ENCODE measurements at regions not wholly inside any gene's neighbourhood (a gene's known extent, or its start where the extent isn't known, plus 50 kb on each side); places are given as distances from the start of the nearest gene placed in this dataset.

- DNase-seq (ENCODE audit: low spot score), result no peak
Measured at GRCh38 chr3:25362118-25362517, 65.9 kb upstream of the RARB start.

- DNase-seq (ENCODE audit: low spot score), result no peak
Measured at GRCh38 chr3:25365636-25366035, 62.4 kb upstream of the RARB start.

- no peak for DNase-seq (ENCODE audit: low spot score)
Measured at GRCh38 chr3:25367025-25367424, 61.0 kb upstream of the RARB start.

- DNase-seq (ENCODE audit: low spot score), result no peak
Measured at GRCh38 chr3:25372167-25372566, 55.9 kb upstream of the RARB start.

GRCh38 chr3:25376340-25376739, 51.7 kb upstream of the RARB start:
- no peak for DNase-seq (ENCODE audit: low spot score)

GRCh38 chr3:25377042-25377441, 51.0 kb upstream of the RARB start:
- DNase-seq (ENCODE audit: low spot score), result no peak
